Tibial artery (tissue), 4 donors: ENCODE measurements at regions not wholly inside any gene's neighbourhood (a gene's known extent, or its start where the extent isn't known, plus 50 kb on each side); places are given as distances from the start of the nearest gene placed in this dataset.
"Not testable (repeated sequence)": the region's sequence is repeated elsewhere in the genome, so short reads cannot be mapped to it uniquely, and the experiment has no call there.

Experiments used
- DNase-seq, 2 donors: peaks; one replicate each; pipeline ENCODE4 v3.0.0-alpha.2; 2019
- H3K27ac ChIP-seq, 2 donors: fragments of 200-600 bp; sonication (generic) in 1 of 2; 1 replicate in 1 of 2; 2 replicates in 1 of 2; pipeline ENCODE4 v1.5.1; 2018 to 2019; ENCODE audit warnings: mild to moderate bottlenecking in 1 of 2
- H3K27me3 ChIP-seq, 2 donors: fragments of 200-600 bp; sonication (generic) in 1 of 2; one replicate each; pipeline versions ENCODE4 v1.5.1 to v1.6.0; 2016 to 2019
- H3K36me3 ChIP-seq, 3 donors: fragments of 200-600 bp; sonication (generic) in 2 of 3; one replicate each; pipeline ENCODE4 v1.5.1; 2016 to 2019; ENCODE audit warnings: mild to moderate bottlenecking in 2 of 3
- H3K4me1 ChIP-seq, 4 donors: fragments of 200-600 bp; sonication (generic) in 2 of 4; 1 replicate in 3 of 4; 2 replicates in 1 of 4; pipeline ENCODE4 v1.5.1; 2016 to 2019
- H3K4me3 ChIP-seq, 2 donors: fragments of 200-600 bp; sonication (generic) in 1 of 2; 1 replicate in 1 of 2; 2 replicates in 1 of 2; pipeline ENCODE4 v1.5.1; 2018 to 2019; ENCODE audit warnings: mild to moderate bottlenecking in 2 of 2
- H3K9me3 ChIP-seq, 3 donors: fragments of 200-600 bp; sonication (generic) in 1 of 3; one replicate each; pipeline ENCODE4 v1.5.1; 2016 to 2019
- intact Hi-C: fragments of 100-400 bp; cut with DNase I; formaldehyde crosslinking; loops from one replicate; pipeline ENCODE4 v1.15.0; 2023; ENCODE audit warnings: low total_unique reads
- TF ChIP-seq, protein P1 (sequence below), 2 experiments: fragments of 200-600 bp in 1 of 2; fragments of 450-650 bp in 1 of 2; IDR thresholded peaks; one replicate each; pipeline ENCODE4 v1.5.1; 2017 to 2019; ENCODE audit warnings: antibody characterized with exemption in 2 of 2, mild to moderate bottlenecking in 1 of 2, moderate library complexity in 1 of 2

DNA sequence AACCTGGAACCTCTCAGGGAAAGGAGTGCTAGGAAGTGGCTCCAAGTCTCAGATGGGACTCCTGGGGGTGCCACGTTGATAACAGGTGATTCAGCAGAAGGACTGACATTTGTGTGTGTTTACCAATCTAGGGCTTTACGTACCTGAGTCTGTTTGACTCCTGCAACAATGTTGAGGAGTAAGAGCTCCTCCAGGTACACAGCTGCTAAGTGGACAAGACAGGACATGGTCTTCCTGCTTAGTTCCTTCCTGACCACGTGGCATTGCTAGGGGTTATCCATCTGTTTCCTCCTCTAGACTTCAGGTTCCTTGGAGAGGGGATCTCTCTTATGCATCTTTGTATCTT is 164.5 kb upstream of the SLC24A3 start:
- DNase-seq: no peak
- H3K4me3 ChIP-seq: no peak overlapping the region
- TF ChIP-seq, protein P1, sequence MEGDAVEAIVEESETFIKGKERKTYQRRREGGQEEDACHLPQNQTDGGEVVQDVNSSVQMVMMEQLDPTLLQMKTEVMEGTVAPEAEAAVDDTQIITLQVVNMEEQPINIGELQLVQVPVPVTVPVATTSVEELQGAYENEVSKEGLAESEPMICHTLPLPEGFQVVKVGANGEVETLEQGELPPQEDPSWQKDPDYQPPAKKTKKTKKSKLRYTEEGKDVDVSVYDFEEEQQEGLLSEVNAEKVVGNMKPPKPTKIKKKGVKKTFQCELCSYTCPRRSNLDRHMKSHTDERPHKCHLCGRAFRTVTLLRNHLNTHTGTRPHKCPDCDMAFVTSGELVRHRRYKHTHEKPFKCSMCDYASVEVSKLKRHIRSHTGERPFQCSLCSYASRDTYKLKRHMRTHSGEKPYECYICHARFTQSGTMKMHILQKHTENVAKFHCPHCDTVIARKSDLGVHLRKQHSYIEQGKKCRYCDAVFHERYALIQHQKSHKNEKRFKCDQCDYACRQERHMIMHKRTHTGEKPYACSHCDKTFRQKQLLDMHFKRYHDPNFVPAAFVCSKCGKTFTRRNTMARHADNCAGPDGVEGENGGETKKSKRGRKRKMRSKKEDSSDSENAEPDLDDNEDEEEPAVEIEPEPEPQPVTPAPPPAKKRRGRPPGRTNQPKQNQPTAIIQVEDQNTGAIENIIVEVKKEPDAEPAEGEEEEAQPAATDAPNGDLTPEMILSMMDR (IDR thresholded peaks at IDR 0.05): no peak
- H3K27me3 ChIP-seq: no peaks in the 10 kb centered on the region
- H3K27ac ChIP-seq: peak overlapping the region in 1 of 2 donors; percentile 81
- no peaks in the 10 kb centered on the region for H3K9me3 ChIP-seq
- H3K4me1 ChIP-seq: peaks cover 0 to 33% (median 16%) of the 10 kb centered on the region in 4 donors
- no peaks in the 10 kb centered on the region for H3K36me3 ChIP-seq
- intact Hi-C loops: no loop called here

DNA sequence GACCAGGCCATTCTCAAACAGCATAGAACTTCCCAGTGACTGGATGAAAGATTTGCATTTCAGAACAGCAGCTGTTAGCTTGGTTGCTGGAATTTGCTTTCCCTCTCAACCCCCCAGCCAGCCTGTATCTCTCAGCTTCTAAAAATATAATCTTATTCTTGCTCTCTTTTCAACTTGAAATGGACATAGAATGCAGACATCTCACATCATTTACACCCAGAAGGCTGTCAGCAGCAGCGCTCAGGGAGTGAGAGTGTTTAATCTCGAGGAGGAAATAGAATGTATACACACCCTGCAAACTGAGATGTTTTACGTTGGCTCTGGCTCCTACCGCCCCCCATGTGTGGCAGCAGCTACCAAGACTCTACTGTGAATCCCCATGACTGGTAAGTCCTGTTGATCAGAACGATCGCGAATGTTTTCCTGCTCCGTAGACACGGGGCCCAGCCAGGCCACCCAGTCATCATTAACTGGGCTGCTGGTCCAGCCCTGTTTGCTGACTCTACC is 163.4 kb upstream of the SLC24A3 start:
- Histone ChIP-seq H3K27ac (peak overlapping the region; percentile 56 to 81), H3K9me3 (no peaks in the 10 kb centered on the region), H3K4me1 (peaks cover 0 to 33% (median 16%) of the 10 kb centered on the region in 4 donors), H3K4me3 (peak overlapping the region; percentile 7 to 23), H3K27me3 (no peaks in the 10 kb centered on the region), H3K36me3 (no peaks in the 10 kb centered on the region)
- TF ChIP-seq, protein P1 (IDR thresholded peaks at IDR 0.05): no peak
- intact Hi-C loops: no loop called here
- no peak for DNase-seq

DNA sequence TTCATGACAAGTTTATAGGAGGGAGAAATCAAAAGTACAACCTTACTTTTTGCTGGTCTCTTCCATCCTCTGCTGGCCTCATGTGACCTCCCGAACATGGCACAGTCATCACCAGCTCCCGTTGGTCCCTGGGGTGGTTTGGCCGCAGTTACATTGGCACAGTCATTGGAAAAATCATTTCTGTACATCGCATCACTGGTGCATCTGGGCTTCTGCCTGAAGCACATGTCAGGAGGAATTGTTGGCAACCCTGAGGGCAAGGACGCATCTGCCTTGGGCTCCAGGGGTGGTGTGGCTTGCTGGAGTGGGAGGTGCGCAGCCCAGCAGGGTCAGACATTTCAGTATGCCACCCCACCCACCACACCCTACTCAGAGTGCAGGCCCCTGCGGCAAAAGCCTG is 162.9 kb upstream of the SLC24A3 start:
- Histone ChIP-seq H3K4me3 (peak overlapping the region; percentile 7 to 23), H3K36me3 (no peaks in the 10 kb centered on the region), H3K4me1 (peaks cover 0 to 33% (median 16%) of the 10 kb centered on the region in 4 donors), H3K27ac (peak overlapping the region; percentile 56 to 81), H3K27me3 (no peaks in the 10 kb centered on the region), H3K9me3 (no peaks in the 10 kb centered on the region)
- intact Hi-C loops: no loop called here
- DNase-seq: peak in 1 of 2 donors; percentile 72
- TF ChIP-seq, protein P1 (IDR thresholded peaks at IDR 0.05): no peak

DNA sequence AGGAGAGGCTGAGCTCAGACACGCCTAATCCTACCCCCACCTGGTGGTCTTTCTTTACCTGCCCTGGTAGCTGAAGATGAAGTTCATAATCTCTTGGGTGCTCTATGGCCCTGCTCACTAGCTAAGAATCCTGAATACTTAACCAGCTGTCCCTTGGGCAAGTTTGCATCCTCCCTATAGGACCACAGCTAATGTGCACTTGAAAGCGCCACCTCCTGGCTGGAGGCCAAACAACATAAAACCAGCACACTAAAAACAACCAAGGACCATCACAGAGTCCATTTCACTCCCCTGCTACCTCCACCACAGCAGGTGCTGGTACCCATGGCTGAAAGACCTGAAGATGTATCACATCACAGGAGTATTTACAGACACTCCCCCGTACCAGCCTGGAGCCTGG is 155.5 kb upstream of the SLC24A3 start:
- no peak for DNase-seq
- no peak overlapping the region for H3K4me3 ChIP-seq
- TF ChIP-seq, protein P1 (IDR thresholded peaks at IDR 0.05): no peak
- H3K9me3 ChIP-seq: peaks cover 0 to 19% (median 0%) of the 10 kb centered on the region in 3 donors
- no peak overlapping the region for H3K27ac ChIP-seq
- H3K36me3 ChIP-seq: no peaks in the 10 kb centered on the region
- H3K4me1 ChIP-seq: no peaks in the 10 kb centered on the region
- intact Hi-C loops: no loop called here
- no peaks in the 10 kb centered on the region for H3K27me3 ChIP-seq

DNA sequence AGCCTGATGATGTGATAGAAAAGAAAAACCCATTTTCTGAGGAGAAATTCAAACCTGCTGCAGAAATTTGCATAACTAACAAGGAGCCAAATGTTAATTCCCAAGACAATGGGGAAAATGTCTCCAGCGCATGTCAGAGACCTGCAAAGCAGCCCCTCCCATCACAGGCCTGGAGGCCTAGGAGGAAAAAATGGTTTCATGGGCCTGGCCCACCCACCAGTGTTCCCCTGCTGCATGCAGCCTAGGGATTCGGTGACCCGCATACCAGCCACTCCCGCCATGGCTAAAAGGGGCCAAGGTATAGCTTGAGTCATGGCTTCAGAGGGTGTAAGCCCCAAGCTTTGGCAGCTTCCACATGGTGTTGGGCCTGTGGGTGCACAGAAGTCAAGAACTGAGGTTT is 147.7 kb upstream of the SLC24A3 start:
- H3K36me3 ChIP-seq, H3K27me3 ChIP-seq, DNase-seq, intact Hi-C loops, H3K27ac ChIP-seq, H3K4me3 ChIP-seq, H3K4me1 ChIP-seq: not testable (repeated sequence)
- H3K9me3 ChIP-seq: peaks cover 0 to 12% (median 0%) of the 10 kb centered on the region in 3 donors

DNA sequence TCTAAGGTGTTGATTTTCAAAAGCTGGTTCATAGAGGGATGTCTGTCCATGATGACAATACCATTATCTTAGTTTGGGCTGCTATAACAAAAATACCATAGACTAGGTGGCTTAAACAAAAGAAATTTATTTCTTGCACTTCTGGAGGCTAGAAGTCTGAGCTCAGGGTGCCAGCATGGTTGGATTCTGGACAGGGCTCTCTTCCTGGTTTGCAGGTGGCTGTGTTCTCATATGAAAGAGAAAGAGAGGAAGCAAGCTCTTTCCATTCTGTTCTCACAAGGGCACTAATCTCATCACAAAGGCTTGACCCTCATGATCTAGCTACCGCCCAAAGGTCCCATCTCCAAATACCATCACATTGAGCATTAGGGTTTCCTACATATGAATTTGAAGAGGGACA is 144.5 kb upstream of the SLC24A3 start:
- TF ChIP-seq, protein P1 (IDR thresholded peaks at IDR 0.05): no peak
- intact Hi-C loops: no loop called here
- Histone ChIP-seq H3K9me3 (no peaks in the 10 kb centered on the region), H3K36me3 (no peaks in the 10 kb centered on the region), H3K4me1 (no peaks in the 10 kb centered on the region), H3K27ac (no peak overlapping the region), H3K27me3 (no peaks in the 10 kb centered on the region), H3K4me3 (no peak overlapping the region)
- no peak for DNase-seq
